CD4-positive, alpha-beta memory T cell (primary cell): ENCODE measurements at regions not wholly inside any gene's neighbourhood (a gene's known extent, or its start where the extent isn't known, plus 50 kb on each side); places are given as distances from the start of the nearest gene placed in this dataset.

Experiments used
- CTCF ChIA-PET: fragments of 350-600 bp; sonication (Branson Sonifier 250); formaldehyde crosslinking; loops from one replicate; lab custom pipeline; 2021; ENCODE audit warnings: inconsistent platforms; ENCODE audit not compliant: partially characterized antibody; lab: Charles Lee
- POLR2A ChIA-PET: fragments of 350-600 bp; sonication (Branson Sonifier 250); formaldehyde crosslinking; loops from one replicate; lab custom pipeline; 2021; ENCODE audit not compliant: partially characterized antibody; lab: Charles Lee
- DNase-seq, 5 donors: peaks; one replicate each; pipeline versions ENCODE4 v3.0.0 to v3.0.0-alpha.2; 2020 to 2022; ENCODE audit warnings: mixed read lengths in 1 of 5
- H3K27ac ChIP-seq: one replicate; pipeline ENCODE4 v1.7.0; 2013; ENCODE audit warnings: low read depth, low read length
- H3K27me3 ChIP-seq: 2 replicates; pipeline ENCODE4 v1.7.0; 2013; ENCODE audit warnings: mild to moderate bottlenecking, low read length, moderate library complexity; ENCODE audit not compliant: insufficient read depth
- H3K36me3 ChIP-seq: 2 replicates; pipeline ENCODE4 v1.7.0; 2013; ENCODE audit warnings: mild to moderate bottlenecking, low read length, moderate library complexity; ENCODE audit not compliant: insufficient read depth
- H3K4me1 ChIP-seq: 2 replicates; pipeline ENCODE4 v1.7.0; 2013; ENCODE audit warnings: mild to moderate bottlenecking, low read length, moderate library complexity; ENCODE audit not compliant: insufficient read depth
- H3K4me3 ChIP-seq, 2 donors: one replicate each; pipeline ENCODE4 v1.7.0; 2013; ENCODE audit warnings: low read length in 2 of 2, mild to moderate bottlenecking in 1 of 2
- H3K9me3 ChIP-seq, 2 donors: one replicate each; pipeline ENCODE4 v1.7.0; 2013; ENCODE audit warnings: low read length in 2 of 2, control low read depth in 1 of 2; ENCODE audit not compliant: control insufficient read depth in 1 of 2
- H3K27ac Mint-ChIP-seq, 7 donors: one replicate each; pipeline ENCODE4 v1.8.0; 2020 to 2021; ENCODE audit warnings: mixed read lengths in 7 of 7, mild to moderate bottlenecking in 6 of 7, inconsistent platforms in 3 of 7, moderate library complexity in 3 of 7
- H3K27me3 Mint-ChIP-seq, 2 donors: one replicate each; pipeline ENCODE4 v1.8.0; 2020 to 2021; ENCODE audit warnings: mixed read lengths in 2 of 2
- H3K36me3 Mint-ChIP-seq, 2 donors: one replicate each; pipeline ENCODE4 v1.8.0; 2020 to 2021; ENCODE audit warnings: mixed read lengths in 2 of 2, inconsistent platforms in 1 of 2, mild to moderate bottlenecking in 1 of 2
- H3K4me1 Mint-ChIP-seq, 4 donors: one replicate each; pipeline ENCODE4 v1.8.0; 2020 to 2021; ENCODE audit warnings: mixed read lengths in 4 of 4, mild to moderate bottlenecking in 1 of 4
- H3K4me3 Mint-ChIP-seq, 8 donors: one replicate each; pipeline ENCODE4 v1.8.0; 2020 to 2021; ENCODE audit warnings: mixed read lengths in 8 of 8, mild to moderate bottlenecking in 7 of 8, moderate library complexity in 6 of 8, inconsistent platforms in 3 of 8
- H3K9me3 Mint-ChIP-seq, 8 donors: one replicate each; pipeline ENCODE4 v1.8.0; 2020 to 2021; ENCODE audit warnings: mixed read lengths in 8 of 8, mild to moderate bottlenecking in 5 of 8, inconsistent platforms in 3 of 8, moderate library complexity in 1 of 8
- intact Hi-C: fragments of 100-400 bp; cut with micrococcal nuclease; formaldehyde crosslinking; loops from one replicate; pipeline ENCODE4 v1.15.1; 2023

- intact Hi-C loops, result no loop called here
- no peak for DNase-seq
- Histone ChIP-seq H3K4me1 (no peaks in the 10 kb centered on the region), H3K27ac (no peak overlapping the region), H3K9me3 (no peaks in the 10 kb centered on the region), H3K27me3 (no peaks in the 10 kb centered on the region), H3K36me3 (no peaks in the 10 kb centered on the region), H3K4me3 (no peak overlapping the region)
- H3K36me3 Mint-ChIP-seq, result no peaks in the 10 kb centered on the region
- ChIA-PET POLR2A (no interaction called here), CTCF (no interaction called here)
- H3K27me3 Mint-ChIP-seq, result peaks cover 8 to 11% of the 10 kb centered on the region in 2 donors
- no peak overlapping the region for H3K27ac Mint-ChIP-seq
- no peak overlapping the region for H3K4me3 Mint-ChIP-seq
- H3K9me3 Mint-ChIP-seq, result peaks cover 0 to 2% (median 0%) of the 10 kb centered on the region in 8 donors
- no peaks in the 10 kb centered on the region for H3K4me1 Mint-ChIP-seq
Observed at GRCh38 chr10:117759266-117759665, 216.7 kb downstream of the EMX2 start.

- peaks cover 7 to 11% of the 10 kb centered on the region in 2 donors for H3K27me3 Mint-ChIP-seq
Observed at GRCh38 chr10:117761695-117762094, 219.1 kb downstream of the EMX2 start.

GRCh38 chr10:117762126-117762818 lies 219.7 kb downstream of the EMX2 start:
- H3K27me3 ChIP-seq, result no peaks in the 10 kb centered on the region
- ChIA-PET CTCF (no interaction called here), POLR2A (no interaction called here)
- Mint-ChIP-seq H3K27ac (no peak overlapping the region), H3K27me3 (peaks cover 7 to 11% of the 10 kb centered on the region in 2 donors), H3K4me3 (no peak overlapping the region), H3K4me1 (no peaks in the 10 kb centered on the region), H3K36me3 (no peaks in the 10 kb centered on the region), H3K9me3 (peaks cover 0 to 2% (median 0%) of the 10 kb centered on the region in 8 donors)
- no peaks in the 10 kb centered on the region for H3K9me3 ChIP-seq
- no peak overlapping the region for H3K27ac ChIP-seq
- H3K36me3 ChIP-seq, result no peaks in the 10 kb centered on the region
- DNase-seq, result no peak
- H3K4me3 ChIP-seq, result no peak overlapping the region
- intact Hi-C loops, result no loop called here
- H3K4me1 ChIP-seq, result no peaks in the 10 kb centered on the region

More at GRCh38 chr10:117761695-117762094, 219.1 kb downstream of the EMX2 start:
- DNase-seq, result no peak
- Mint-ChIP-seq H3K36me3 (no peaks in the 10 kb centered on the region), H3K4me1 (no peaks in the 10 kb centered on the region), H3K4me3 (no peak overlapping the region), H3K9me3 (peaks cover 0 to 2% (median 0%) of the 10 kb centered on the region in 8 donors), H3K27ac (no peak overlapping the region)
- no peaks in the 10 kb centered on the region for H3K27me3 ChIP-seq
- no peaks in the 10 kb centered on the region for H3K4me1 ChIP-seq
- no peaks in the 10 kb centered on the region for H3K36me3 ChIP-seq
- intact Hi-C loops, result no loop called here
- POLR2A ChIA-PET, result no interaction called here
- H3K9me3 ChIP-seq, result no peaks in the 10 kb centered on the region
- CTCF ChIA-PET, result no interaction called here
- no peak overlapping the region for H3K4me3 ChIP-seq
- H3K27ac ChIP-seq, result no peak overlapping the region

GRCh38 chr10:117762819-117763172 lies 220.2 kb downstream of the EMX2 start:
- H3K4me1 ChIP-seq, result no peaks in the 10 kb centered on the region
- no peaks in the 10 kb centered on the region for H3K9me3 ChIP-seq
- Mint-ChIP-seq H3K36me3 (no peaks in the 10 kb centered on the region), H3K4me1 (no peaks in the 10 kb centered on the region), H3K27me3 (peaks cover 7 to 11% of the 10 kb centered on the region in 2 donors), H3K27ac (no peak overlapping the region), H3K4me3 (no peak overlapping the region), H3K9me3 (peaks cover 0 to 2% (median 0%) of the 10 kb centered on the region in 8 donors)
- intact Hi-C loops, result no loop called here
- POLR2A ChIA-PET, result no interaction called here
- no peak for DNase-seq
- no peaks in the 10 kb centered on the region for H3K36me3 ChIP-seq
- no peaks in the 10 kb centered on the region for H3K27me3 ChIP-seq
- CTCF ChIA-PET, result no interaction called here
- no peak overlapping the region for H3K4me3 ChIP-seq
- no peak overlapping the region for H3K27ac ChIP-seq

- no peaks in the 10 kb centered on the region for H3K4me1 ChIP-seq
- H3K27ac ChIP-seq, result no peak overlapping the region
- intact Hi-C loops, result no loop called here
- no peaks in the 10 kb centered on the region for H3K36me3 ChIP-seq
- H3K9me3 ChIP-seq, result no peaks in the 10 kb centered on the region
- no peaks in the 10 kb centered on the region for H3K27me3 ChIP-seq
- H3K27me3 Mint-ChIP-seq, result peaks cover 7 to 13% of the 10 kb centered on the region in 2 donors
- no peak overlapping the region for H3K27ac Mint-ChIP-seq
- POLR2A ChIA-PET, result no interaction called here
- H3K36me3 Mint-ChIP-seq, result no peaks in the 10 kb centered on the region
- no peaks in the 10 kb centered on the region for H3K4me1 Mint-ChIP-seq
- DNase-seq, result no peak
- H3K4me3 ChIP-seq, result no peak overlapping the region
- peaks cover 0 to 4% (median 0%) of the 10 kb centered on the region in 8 donors for H3K9me3 Mint-ChIP-seq
- H3K4me3 Mint-ChIP-seq, result no peak overlapping the region
- CTCF ChIA-PET, result no interaction called here
Observed at GRCh38 chr10:117763528-117763927, 221.0 kb downstream of the EMX2 start.

DNA sequence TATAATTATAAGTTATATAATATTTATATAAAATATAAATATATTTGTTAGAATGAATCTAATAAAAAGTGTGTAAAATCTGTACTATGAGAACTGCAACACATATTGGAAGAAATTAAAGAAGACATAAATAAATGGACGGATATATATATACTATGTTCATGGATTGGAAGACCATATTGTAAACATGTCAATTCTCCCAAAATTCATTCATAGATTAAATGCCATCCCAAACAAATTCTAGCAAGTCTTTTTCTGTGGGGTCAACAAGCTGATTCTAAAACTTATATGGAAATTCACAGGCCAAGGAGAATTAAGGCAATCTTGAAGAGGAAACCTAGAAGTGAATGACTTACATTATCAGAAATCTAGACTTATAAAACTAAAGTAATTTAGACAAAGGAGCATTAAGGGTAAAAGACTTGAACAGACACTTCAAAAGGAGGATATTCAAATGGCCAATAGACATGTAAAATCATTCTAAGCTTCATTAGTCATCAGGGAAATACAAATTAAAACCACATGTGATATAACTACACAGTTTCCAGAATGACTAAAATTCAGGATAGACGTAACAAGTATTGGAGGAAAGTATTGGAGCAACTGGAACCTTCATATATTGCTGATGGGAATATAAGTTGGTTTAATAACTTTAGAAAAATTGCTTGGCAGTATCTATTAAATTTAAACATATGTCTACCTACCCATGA lies 225.9 kb downstream of the EMX2 start:
- POLR2A ChIA-PET, result no interaction called here
- intact Hi-C loops, result no loop called here
- peaks cover under 1 to 5% of the 10 kb centered on the region in 2 donors for H3K27me3 Mint-ChIP-seq
- no peak overlapping the region for H3K4me3 Mint-ChIP-seq
- DNase-seq, result no peak
- CTCF ChIA-PET, result no interaction called here
- Histone ChIP-seq H3K4me3 (no peak overlapping the region), H3K4me1 (no peaks in the 10 kb centered on the region), H3K9me3 (no peaks in the 10 kb centered on the region), H3K36me3 (no peaks in the 10 kb centered on the region), H3K27ac (no peak overlapping the region), H3K27me3 (no peaks in the 10 kb centered on the region)
- no peak overlapping the region for H3K27ac Mint-ChIP-seq
- peaks cover 0 to 3% (median 0%) of the 10 kb centered on the region in 8 donors for H3K9me3 Mint-ChIP-seq
- no peaks in the 10 kb centered on the region for H3K4me1 Mint-ChIP-seq
- no peaks in the 10 kb centered on the region for H3K36me3 Mint-ChIP-seq

GRCh38 chr10:117775526-117775925 lies 233.0 kb downstream of the EMX2 start:
- Mint-ChIP-seq H3K9me3 (peaks cover 0 to 1% (median 0%) of the 10 kb centered on the region in 8 donors), H3K27me3 (peaks cover 2% of the 10 kb centered on the region in 2 donors), H3K27ac (no peak overlapping the region), H3K4me1 (no peaks in the 10 kb centered on the region), H3K4me3 (no peak overlapping the region), H3K36me3 (no peaks in the 10 kb centered on the region)
- ChIA-PET POLR2A (no interaction called here), CTCF (no interaction called here)
- H3K27ac ChIP-seq, result no peak overlapping the region
- no peak for DNase-seq
- intact Hi-C loops, result no loop called here
- no peaks in the 10 kb centered on the region for H3K36me3 ChIP-seq
- H3K4me1 ChIP-seq, result no peaks in the 10 kb centered on the region
- H3K4me3 ChIP-seq, result no peak overlapping the region
- H3K9me3 ChIP-seq, result no peaks in the 10 kb centered on the region
- H3K27me3 ChIP-seq, result no peaks in the 10 kb centered on the region
